SK-N-SH treated with all-trans-retinoic acid at 6 μM for 48 hours (cell line): ENCODE measurements at regions not wholly inside any gene's neighbourhood (a gene's known extent, or its start where the extent isn't known, plus 50 kb on each side); places are given as distances from the start of the nearest gene placed in this dataset.

ENCODE experiments used
- ATAC-seq: fragments of 200-7000 bp; cut with Tn5 transposase; 3 replicates; pipeline ENCODE4 v1.9.1; 2020; ENCODE audit warnings: mild to moderate bottlenecking, moderate library complexity
- BACH2 ChIP-seq: fragments of 250-450 bp; sonication (Bioruptor Pico); IDR thresholded peaks from 2 replicates; pipeline ENCODE4 v1.9.0; 2021; ENCODE audit warnings: mild to moderate bottlenecking, borderline replicate concordance
- CSDC2 ChIP-seq: fragments of 250-450 bp; sonication (Bioruptor Pico); IDR thresholded peaks from 2 replicates; pipeline ENCODE4 v1.5.0; 2020; ENCODE audit warnings: mild to moderate bottlenecking, moderate library complexity
- CSRNP3 ChIP-seq: fragments of 250-450 bp; sonication (Bioruptor Pico); IDR thresholded peaks from 2 replicates; pipeline ENCODE4 v1.5.1; 2021; ENCODE audit warnings: mild to moderate bottlenecking, moderate library complexity
- ESRRG ChIP-seq: fragments of 250-450 bp; sonication (Bioruptor Pico); IDR thresholded peaks from 2 replicates; pipeline ENCODE4 v1.6.1; 2021; ENCODE audit warnings: mild to moderate bottlenecking
- GLIS3 ChIP-seq: fragments of 250-450 bp; sonication (Bioruptor Pico); IDR thresholded peaks from 2 replicates; pipeline ENCODE4 v1.5.0; 2020; ENCODE audit warnings: mild to moderate bottlenecking, moderate library complexity
- ISL1 ChIP-seq: fragments of 250-450 bp; sonication (Bioruptor Pico); IDR thresholded peaks from 2 replicates; pipeline ENCODE4 v2.1.2; 2022; ENCODE audit warnings: mild to moderate bottlenecking, moderate library complexity
- OSR1 ChIP-seq: fragments of 250-450 bp; sonication (Bioruptor Pico); IDR thresholded peaks from 2 replicates; pipeline ENCODE4 v1.8.0; 2022; ENCODE audit warnings: moderate library complexity, mild to moderate bottlenecking, inconsistent platforms
- PATZ1 ChIP-seq: fragments of 250-450 bp; sonication (Bioruptor Pico); IDR thresholded peaks from 2 replicates; pipeline ENCODE4 v1.8.0; 2020; ENCODE audit warnings: mild to moderate bottlenecking, moderate library complexity, borderline replicate concordance
- PPARA ChIP-seq: fragments of 250-450 bp; sonication (Bioruptor Pico); IDR thresholded peaks from 2 replicates; pipeline ENCODE4 v1.5.0; 2020; ENCODE audit warnings: mild to moderate bottlenecking, borderline replicate concordance
- RARB ChIP-seq: fragments of 250-450 bp; sonication (Bioruptor Pico); IDR thresholded peaks from 2 replicates; pipeline ENCODE4 v1.8.0; 2021; ENCODE audit warnings: mild to moderate bottlenecking, moderate library complexity
- SNAI2 ChIP-seq: fragments of 250-450 bp; sonication (Bioruptor Pico); IDR thresholded peaks from 2 replicates; pipeline ENCODE4 v1.5.0; 2020; ENCODE audit warnings: mild to moderate bottlenecking, moderate library complexity
- TCF4 ChIP-seq: fragments of 250-450 bp; sonication (Bioruptor Pico); IDR thresholded peaks from 2 replicates; pipeline ENCODE4 v1.8.0; 2021; ENCODE audit warnings: mild to moderate bottlenecking, moderate library complexity, borderline replicate concordance
- TOX ChIP-seq: fragments of 250-450 bp; sonication (Bioruptor Pico); IDR thresholded peaks from 2 replicates; pipeline ENCODE4 v1.8.0; 2021; ENCODE audit warnings: mild to moderate bottlenecking, moderate library complexity, borderline replicate concordance
- TSHZ2 ChIP-seq: fragments of 250-450 bp; sonication (Bioruptor Pico); IDR thresholded peaks from 2 replicates; pipeline ENCODE4 v1.5.0; 2020; ENCODE audit warnings: mild to moderate bottlenecking, moderate library complexity
- ZC3H10 ChIP-seq: fragments of 250-450 bp; sonication (Bioruptor Pico); IDR thresholded peaks from 2 replicates; pipeline ENCODE4 v1.5.1; 2021; ENCODE audit warnings: mild to moderate bottlenecking, moderate library complexity
- ZFP3 ChIP-seq: fragments of 250-450 bp; sonication (Bioruptor Pico); IDR thresholded peaks from 2 replicates; pipeline ENCODE4 v1.5.0; 2020; ENCODE audit warnings: mild to moderate bottlenecking, moderate library complexity
- ZFP30 ChIP-seq: fragments of 450-650 bp; formaldehyde crosslinking; IDR thresholded peaks from 2 replicates; pipeline ENCODE4 v1.5.0; 2022; ENCODE audit warnings: mild to moderate bottlenecking, moderate library complexity
- ZNF565 ChIP-seq: fragments of 450-650 bp; formaldehyde crosslinking; conservative IDR thresholded peaks from 2 replicates; pipeline ENCODE4 v1.5.0; 2020; ENCODE audit warnings: low read depth, mild to moderate bottlenecking, moderate library complexity
- ZNF70 ChIP-seq: fragments of 450-650 bp; formaldehyde crosslinking; IDR thresholded peaks from 2 replicates; pipeline ENCODE4 v1.5.0; 2020; ENCODE audit warnings: mild to moderate bottlenecking, moderate library complexity
- ZNF8 ChIP-seq: fragments of 450-650 bp; formaldehyde crosslinking; IDR thresholded peaks from 2 replicates; pipeline ENCODE4 v1.5.0; 2020; ENCODE audit warnings: mild to moderate bottlenecking, moderate library complexity
- TF ChIP-seq, protein P1 (sequence below): fragments of 250-450 bp; sonication (Bioruptor Pico); IDR thresholded peaks from 2 replicates; pipeline ENCODE4 v1.5.1; 2020; ENCODE audit warnings: low read depth, mild to moderate bottlenecking, moderate library complexity
- TF ChIP-seq, protein P2 (sequence below): fragments of 250-450 bp; sonication (Bioruptor Pico); IDR thresholded peaks from 2 replicates; pipeline ENCODE4 v1.8.0; 2021; ENCODE audit warnings: low read depth, mild to moderate bottlenecking, moderate library complexity, borderline replicate concordance

- TF ChIP-seq ZNF70 (CRISPR knock-in tag) (no peak), ZFP3 (CRISPR knock-in tag) (no peak), CSDC2 (CRISPR knock-in tag) (no peak), ISL1 (CRISPR knock-in tag) (no peak), ZC3H10 (CRISPR knock-in tag) (no peak), ZNF8 (CRISPR knock-in tag) (no peak), SNAI2 (no peak), TOX (no peak), ESRRG (CRISPR knock-in tag) (no peak), GLIS3 (CRISPR knock-in tag) (no peak), ZFP30 (CRISPR knock-in tag) (no peak), PATZ1 (no peak)
- TF ChIP-seq, protein P1, sequence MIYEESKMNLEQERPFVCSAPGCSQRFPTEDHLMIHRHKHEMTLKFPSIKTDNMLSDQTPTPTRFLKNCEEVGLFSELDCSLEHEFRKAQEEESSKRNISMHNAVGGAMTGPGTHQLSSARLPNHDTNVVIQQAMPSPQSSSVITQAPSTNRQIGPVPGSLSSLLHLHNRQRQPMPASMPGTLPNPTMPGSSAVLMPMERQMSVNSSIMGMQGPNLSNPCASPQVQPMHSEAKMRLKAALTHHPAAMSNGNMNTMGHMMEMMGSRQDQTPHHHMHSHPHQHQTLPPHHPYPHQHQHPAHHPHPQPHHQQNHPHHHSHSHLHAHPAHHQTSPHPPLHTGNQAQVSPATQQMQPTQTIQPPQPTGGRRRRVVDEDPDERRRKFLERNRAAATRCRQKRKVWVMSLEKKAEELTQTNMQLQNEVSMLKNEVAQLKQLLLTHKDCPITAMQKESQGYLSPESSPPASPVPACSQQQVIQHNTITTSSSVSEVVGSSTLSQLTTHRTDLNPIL (CRISPR knock-in tag), result no peak
- no peak for ATAC-seq
These were observed 129.5 kb upstream of the RTL1 start for GRCh38 chr14:101033006-101033405.

GRCh38 chr14:101033446-101034165, 130.1 kb upstream of the RTL1 start:
- TF ChIP-seq, protein P2, sequence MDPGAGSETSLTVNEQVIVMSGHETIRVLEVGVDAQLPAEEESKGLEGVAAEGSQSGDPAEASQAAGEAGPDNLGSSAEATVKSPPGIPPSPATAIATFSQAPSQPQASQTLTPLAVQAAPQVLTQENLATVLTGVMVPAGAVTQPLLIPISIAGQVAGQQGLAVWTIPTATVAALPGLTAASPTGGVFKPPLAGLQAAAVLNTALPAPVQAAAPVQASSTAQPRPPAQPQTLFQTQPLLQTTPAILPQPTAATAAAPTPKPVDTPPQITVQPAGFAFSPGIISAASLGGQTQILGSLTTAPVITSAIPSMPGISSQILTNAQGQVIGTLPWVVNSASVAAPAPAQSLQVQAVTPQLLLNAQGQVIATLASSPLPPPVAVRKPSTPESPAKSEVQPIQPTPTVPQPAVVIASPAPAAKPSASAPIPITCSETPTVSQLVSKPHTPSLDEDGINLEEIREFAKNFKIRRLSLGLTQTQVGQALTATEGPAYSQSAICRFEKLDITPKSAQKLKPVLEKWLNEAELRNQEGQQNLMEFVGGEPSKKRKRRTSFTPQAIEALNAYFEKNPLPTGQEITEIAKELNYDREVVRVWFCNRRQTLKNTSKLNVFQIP (CRISPR knock-in tag), result no peak
- no peak for TF ChIP-seq ZC3H10 (CRISPR knock-in tag)
- TF ChIP-seq TCF4 (CRISPR knock-in tag), result no peak
- TF ChIP-seq CSDC2 (CRISPR knock-in tag), result no peak
- no peak for TF ChIP-seq RARB (CRISPR knock-in tag)
- TF ChIP-seq ZNF565 (CRISPR knock-in tag), result no peak
- no peak for TF ChIP-seq CSRNP3 (CRISPR knock-in tag)
- no peak for TF ChIP-seq ESRRG (CRISPR knock-in tag)
- TF ChIP-seq BACH2 (CRISPR knock-in tag), result no peak
- TF ChIP-seq PPARA (CRISPR knock-in tag), result no peak
- no peak for TF ChIP-seq TOX
- no peak for TF ChIP-seq ZFP3 (CRISPR knock-in tag)
- TF ChIP-seq GLIS3 (CRISPR knock-in tag), result no peak
- TF ChIP-seq ZNF8 (CRISPR knock-in tag), result no peak
- no peak for TF ChIP-seq OSR1
- TF ChIP-seq ISL1 (CRISPR knock-in tag), result no peak
- no peak for TF ChIP-seq SNAI2
- no peak for TF ChIP-seq ZFP30 (CRISPR knock-in tag)
- no peak for TF ChIP-seq TSHZ2 (CRISPR knock-in tag)
- TF ChIP-seq, all 23 proteins: peak for 0
- ATAC-seq, result no peak
